Activated effector memory CD4-positive, alpha-beta T cell treated with Interleukin-2 at 50 U/mL for 16 hours (primary cell): ENCODE measurements at regions not wholly inside any gene's neighbourhood (a gene's known extent, or its start where the extent isn't known, plus 50 kb on each side); places are given as distances from the start of the nearest gene placed in this dataset.
"Not testable (repeated sequence)": the region's sequence is repeated elsewhere in the genome, so short reads cannot be mapped to it uniquely, and the experiment has no call there.

Experiments used
- DNase-seq: peaks from one replicate; pipeline ENCODE4 v3.0.0-alpha.2; 2020

GRCh38 chr2:8432706-8433336 lies 249.0 kb upstream of the ID2 start:
- DNase-seq: no peak

- no peak for DNase-seq
These were observed 248.5 kb upstream of the ID2 start for GRCh38 chr2:8433390-8433789.

- no peak for DNase-seq
These were observed 246.2 kb upstream of the ID2 start for GRCh38 chr2:8435608-8436007.

GRCh38 chr2:8436585-8436984 lies 245.3 kb upstream of the ID2 start:
- no peak for DNase-seq

GRCh38 chr2:8437228-8437948 lies 244.5 kb upstream of the ID2 start:
- no peak for DNase-seq

- no peak for DNase-seq
These were observed 243.9 kb upstream of the ID2 start for GRCh38 chr2:8437949-8438400.

- DNase-seq: no peak
These were observed 243.4 kb upstream of the ID2 start for GRCh38 chr2:8438476-8438875.

GRCh38 chr2:8438996-8439395 lies 242.9 kb upstream of the ID2 start:
- no peak for DNase-seq

GRCh38 chr2:8440029-8440778 lies 241.7 kb upstream of the ID2 start:
- DNase-seq: no peak

GRCh38 chr2:8441371-8441770 lies 240.5 kb upstream of the ID2 start:
- no peak for DNase-seq

- no peak for DNase-seq
These were observed 239.9 kb upstream of the ID2 start for GRCh38 chr2:8441986-8442385.

GRCh38 chr2:8442833-8443486 lies 238.9 kb upstream of the ID2 start:
- no peak for DNase-seq

GRCh38 chr2:8445580-8445979 lies 236.3 kb upstream of the ID2 start:
- no peak for DNase-seq

- DNase-seq: not testable (repeated sequence)
These were observed 235.1 kb upstream of the ID2 start for GRCh38 chr2:8446751-8447150.

- DNase-seq: no peak
These were observed 234.1 kb upstream of the ID2 start for GRCh38 chr2:8447610-8448221.

GRCh38 chr2:8448824-8449556 lies 232.9 kb upstream of the ID2 start:
- no peak for DNase-seq

GRCh38 chr2:8451273-8451672 lies 230.6 kb upstream of the ID2 start:
- no peak for DNase-seq

GRCh38 chr2:8452296-8452695 lies 229.6 kb upstream of the ID2 start:
- DNase-seq: no peak

- DNase-seq: no peak
These were observed 228.6 kb upstream of the ID2 start for GRCh38 chr2:8452979-8453903.

- no peak for DNase-seq
These were observed 228.0 kb upstream of the ID2 start for GRCh38 chr2:8453904-8454302.

GRCh38 chr2:8454797-8455196 lies 227.1 kb upstream of the ID2 start:
- no peak for DNase-seq
